HG02943 (cell line): ENCODE measurements at regions not wholly inside any gene's neighbourhood (a gene's known extent, or its start where the extent isn't known, plus 50 kb on each side); places are given as distances from the start of the nearest gene placed in this dataset.

ENCODE experiments used
- ATAC-seq: cut with Tn5 transposase; IDR thresholded peaks from one replicate; pipeline ENCODE4 v1.9.1; 2021; ENCODE audit warnings: mild to moderate bottlenecking, low read depth, moderate library complexity; ENCODE audit not compliant: unreplicated experiment

DNA sequence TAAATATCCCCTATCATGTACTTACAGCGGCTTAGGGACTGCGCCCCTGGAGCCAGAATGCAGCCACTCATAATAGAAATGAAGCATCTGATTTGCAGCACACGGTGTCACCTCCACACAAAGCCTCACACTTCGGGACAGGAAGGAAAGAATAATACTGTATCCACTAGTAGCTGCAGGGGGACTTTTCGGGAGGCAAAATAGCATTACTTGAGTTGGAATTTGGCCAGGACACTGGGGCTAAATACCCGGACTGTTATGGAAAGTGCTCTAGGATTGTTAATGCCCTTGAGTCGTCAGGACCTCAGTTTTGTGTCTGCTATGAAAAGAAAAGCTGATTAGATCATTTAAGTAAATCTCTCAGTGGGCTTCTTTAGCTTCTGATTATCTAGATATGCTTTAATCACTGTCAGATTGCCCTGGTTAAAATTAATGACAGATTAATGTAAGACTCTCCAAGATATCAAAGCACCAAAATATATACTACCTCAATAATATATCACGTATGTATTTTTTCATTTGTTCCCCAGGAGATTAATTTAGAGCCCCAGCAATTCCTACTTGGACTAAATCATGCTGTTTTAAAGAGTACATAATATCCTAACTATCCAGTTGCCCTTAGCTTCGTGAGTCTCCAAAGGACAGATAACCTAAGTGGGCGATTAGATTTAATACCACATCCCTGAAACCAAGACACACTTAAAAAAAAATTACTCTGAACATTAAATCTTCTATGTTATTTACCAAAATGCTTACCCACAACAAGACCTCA, 173.0 kb upstream of the NEBL start:
- ATAC-seq, result no peak

DNA sequence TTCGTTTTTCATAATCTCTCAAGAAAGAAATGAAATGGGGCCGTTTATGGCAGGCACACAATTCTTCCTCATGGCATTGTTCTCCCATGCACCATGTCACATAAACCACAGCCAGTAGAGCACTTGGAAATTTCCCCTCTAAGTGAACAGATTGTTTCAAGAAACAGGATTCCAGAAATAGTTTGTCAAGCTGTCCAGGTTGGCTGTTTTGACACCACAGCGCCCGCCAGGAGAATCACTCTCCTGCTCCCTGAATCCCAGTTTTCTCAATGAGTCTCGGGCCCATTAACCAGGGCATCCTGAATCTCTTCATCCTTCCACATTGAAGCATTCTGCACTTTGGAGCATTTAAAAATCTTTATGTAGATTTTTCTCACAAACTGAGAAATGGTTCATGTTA, 172.2 kb upstream of the NEBL start:
- ATAC-seq, result no peak

DNA sequence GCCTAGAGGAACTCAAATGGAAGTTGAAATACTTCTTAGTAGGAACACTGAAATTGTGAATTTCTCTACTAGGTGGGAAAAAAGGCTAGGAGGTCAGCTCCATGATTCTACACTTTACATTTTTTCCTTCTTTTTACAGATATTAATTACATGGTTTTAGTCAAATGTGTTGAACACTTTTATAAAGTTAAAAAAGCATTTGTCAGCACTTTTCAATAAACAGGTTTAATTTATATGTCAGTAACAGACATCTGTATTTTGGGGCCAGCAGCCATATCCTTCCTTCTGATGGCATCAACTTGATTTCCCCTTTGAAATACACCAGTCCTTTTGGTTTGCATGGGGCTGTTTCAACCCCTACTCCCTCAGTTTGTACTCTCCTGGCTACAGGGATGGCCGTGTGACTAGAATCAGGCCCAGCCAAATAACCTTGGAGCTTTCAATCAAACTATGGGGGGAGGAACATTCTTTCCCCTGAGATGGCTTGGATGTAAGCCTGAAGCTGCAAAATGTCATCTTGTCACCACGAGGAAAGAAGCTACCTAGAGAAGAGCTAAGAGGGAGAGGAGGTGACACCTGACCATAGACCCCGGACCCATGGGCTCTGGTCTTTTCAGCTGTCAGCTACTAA, 171.0 kb upstream of the NEBL start:
- ATAC-seq, result no peak

DNA sequence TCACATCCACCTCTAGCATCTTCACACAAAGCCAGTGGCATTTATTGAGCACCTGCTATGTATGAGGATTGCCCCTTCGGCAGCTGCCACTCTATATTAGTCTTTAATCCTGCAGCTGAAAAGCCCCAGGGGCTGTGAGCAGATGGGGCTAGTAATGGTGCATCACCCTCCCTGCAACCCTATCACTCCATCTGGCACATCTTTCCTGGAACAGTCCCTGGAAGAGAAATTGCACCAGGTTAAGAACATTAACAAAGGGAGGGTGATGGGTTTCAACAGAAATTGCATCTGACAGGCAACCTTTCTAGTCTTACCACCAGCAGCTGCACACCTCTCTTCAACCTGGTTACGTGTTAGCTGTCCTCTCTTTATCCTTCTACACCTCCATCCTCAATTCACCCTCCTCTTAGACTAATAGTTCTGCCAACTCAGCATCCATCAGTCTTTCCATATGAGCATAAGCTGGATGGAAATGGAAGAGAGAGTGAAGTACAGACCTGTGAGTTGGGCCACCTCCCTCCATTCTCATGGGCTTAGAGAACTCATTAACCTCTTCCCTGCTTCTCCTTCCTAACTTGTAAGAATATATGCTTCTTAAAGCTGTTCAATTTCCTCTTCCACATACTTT, 168.6 kb upstream of the NEBL start:
- no peak for ATAC-seq

DNA sequence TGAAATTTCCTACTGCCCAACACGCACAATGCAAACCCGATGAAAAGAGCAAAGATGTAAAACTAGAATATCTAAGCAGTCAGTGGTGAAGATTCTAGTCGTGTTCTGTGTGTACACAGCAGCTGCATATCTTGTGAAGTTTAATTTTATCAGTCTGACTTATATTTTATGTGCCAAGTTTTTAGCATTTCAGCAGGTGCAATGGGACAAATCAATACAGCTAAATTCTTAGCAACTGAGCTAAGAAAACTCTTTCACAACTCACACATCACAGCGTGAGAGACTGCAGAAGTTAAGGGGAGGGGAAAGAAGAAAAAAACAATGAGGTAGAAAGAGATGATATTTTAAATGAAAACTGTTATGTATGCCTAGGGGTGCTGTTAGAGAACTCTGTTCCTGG, 164.9 kb upstream of the NEBL start:
- ATAC-seq, result no peak

DNA sequence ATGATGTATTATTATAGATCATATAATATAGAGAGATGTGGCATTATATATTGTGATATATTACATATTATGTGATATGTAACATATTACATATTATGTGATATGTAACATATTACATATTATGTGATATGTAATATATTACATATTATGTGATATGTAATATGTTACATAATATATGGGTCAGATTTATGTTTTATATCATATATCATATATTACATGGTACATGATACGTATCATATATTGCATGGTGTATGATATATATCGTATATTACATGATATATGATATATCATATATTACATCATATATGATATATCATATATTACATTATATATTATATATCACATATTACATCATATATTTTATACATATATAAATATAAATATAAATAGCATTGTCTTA, 164.1 kb upstream of the NEBL start:
- ATAC-seq, result no peak

DNA sequence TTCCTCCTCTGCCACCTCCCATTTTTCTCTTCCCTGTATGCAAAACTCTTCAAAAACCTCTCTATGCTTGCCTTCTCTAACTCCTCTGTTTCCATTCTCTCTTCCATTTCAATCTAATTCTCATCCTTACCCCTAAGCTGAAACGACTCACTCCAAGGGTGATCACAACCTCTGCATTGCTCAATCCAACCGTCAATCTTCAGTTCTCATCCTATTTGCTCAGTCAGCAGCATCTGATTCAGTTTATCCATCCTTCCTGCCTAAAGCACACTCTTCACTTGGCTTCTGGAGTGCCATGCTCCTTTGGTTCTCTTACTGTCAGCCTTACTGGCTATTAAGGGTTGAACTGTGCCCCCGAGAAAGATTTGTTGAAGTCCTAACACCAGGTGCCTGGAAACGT, 163.5 kb upstream of the NEBL start:
- ATAC-seq, result no peak

DNA sequence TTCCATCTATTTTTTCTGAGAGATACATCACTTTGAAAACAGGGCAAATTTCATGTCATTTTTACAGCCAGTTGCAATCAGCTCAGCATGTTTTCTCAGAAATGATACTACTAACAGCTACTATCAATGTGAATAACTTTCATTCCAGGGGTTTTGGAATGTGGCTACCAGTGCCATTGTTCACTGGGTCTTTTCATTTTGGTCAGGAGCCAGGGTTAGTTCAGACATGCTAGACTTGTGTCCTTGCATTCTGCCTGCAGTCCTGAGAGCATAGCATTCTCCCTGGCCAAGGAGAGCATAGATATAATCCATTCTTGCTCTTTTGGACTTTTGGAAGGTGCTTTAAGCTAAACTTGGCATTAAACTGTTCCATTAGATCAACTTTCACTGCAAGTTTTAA, 160.9 kb upstream of the NEBL start:
- no peak for ATAC-seq

DNA sequence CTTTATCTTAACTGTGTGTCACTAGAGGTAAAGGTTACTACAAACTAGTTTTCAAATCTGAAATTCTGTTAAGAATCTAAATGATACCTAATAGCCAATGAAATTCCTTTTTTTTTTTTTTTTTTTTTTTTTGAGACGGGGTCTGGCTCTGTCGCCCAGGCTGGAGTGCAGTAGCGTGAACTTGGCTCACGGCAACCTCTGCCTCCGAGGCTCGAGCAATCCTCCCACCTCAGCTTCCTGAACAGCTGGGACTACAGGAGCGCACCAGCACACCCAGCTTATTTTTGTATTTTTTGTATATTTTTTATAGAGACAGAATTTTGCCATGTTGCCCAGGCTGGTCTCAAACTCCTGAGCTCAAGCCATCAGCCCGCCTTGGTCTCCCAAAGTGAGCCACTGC, 160.3 kb upstream of the NEBL start:
- ATAC-seq, result no peak

DNA sequence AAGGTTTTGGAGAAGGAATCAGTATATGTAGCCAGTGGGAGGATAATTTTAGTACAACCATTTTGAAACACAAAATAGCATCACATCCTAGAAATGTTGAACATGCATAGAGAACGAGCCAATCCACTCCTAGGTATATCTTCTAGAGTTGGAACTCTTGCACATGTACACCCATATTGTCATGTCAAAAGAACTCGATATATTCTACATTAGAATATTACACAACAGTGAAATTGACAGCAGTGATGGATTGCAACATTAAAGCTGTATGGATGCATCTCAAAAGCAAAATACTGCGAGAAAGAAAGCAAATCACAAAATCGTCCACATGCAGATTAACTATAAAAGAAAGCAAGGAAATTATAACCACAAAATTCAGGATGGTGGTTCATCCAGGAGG, 159.3 kb upstream of the NEBL start:
- no peak for ATAC-seq

DNA sequence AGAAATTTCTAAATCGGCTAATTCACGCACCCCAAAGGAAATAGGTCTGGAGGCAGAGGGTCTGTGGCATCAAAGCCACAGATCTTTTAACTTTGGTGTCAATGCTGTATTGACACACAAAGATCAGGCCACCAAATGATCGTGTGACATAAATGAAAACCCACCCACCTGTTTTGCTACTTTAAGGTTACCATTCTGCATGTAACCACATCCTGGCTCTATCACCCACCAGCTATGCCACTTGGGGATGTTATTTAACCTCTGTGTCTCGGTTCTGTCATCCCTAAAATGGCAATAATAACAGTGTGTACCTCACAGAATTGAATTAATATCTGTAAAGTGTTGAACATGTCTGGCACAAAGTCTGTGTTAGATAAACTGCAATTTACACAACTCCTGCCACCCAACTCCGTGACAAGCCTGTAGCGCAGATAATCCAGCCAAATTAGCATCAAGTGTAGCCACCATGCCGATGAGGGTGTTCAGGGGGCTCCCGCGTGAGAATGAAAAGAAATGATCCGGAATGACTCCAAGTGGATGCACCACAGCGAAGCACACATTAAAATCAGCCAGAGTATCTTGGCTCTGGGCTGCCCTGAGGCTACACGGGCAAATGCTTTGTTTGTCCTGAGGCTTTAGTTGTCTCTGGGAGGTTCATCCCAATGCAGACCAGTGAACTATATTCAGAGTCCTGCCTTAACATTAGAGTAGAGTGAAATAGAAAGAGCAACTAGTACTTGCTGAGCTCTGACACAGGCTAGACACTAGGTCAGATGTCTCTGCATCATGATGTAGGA, 158.4 kb upstream of the NEBL start:
- no peak for ATAC-seq

DNA sequence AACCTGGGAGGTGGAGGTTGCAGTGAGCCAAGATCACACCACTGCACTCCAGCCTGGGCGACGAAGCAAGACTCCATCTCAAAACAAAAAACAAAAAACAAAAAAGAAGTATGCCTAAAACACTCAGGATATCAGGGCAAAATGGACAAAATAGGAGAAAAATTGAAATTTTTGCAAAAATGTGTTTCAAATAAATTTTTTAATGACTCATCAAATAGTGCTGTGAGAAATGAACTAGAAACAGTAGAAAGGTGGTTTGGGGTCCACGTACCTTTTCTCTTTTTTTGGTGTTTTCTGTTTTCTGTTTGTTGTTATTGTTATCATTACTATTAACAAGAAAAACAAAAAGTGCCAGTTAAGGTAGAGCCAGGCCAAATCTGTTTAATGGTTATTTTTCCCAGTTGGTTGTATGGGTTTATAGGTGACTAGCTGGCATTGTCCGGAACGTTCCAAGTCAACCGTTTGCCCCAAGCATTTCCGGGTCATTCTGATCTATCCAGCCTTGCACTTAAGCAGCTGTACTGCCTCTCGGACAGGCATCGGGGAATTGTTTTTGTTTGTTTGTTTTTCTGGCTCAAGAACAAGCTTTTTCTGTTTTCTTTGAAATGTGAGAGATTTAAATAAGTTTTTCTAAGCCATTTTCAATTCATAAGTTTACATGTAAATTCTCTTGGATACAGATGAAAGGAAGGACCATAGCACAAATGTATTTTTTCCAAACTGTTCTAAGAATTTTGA, 157.0 kb upstream of the NEBL start:
- no peak for ATAC-seq

DNA sequence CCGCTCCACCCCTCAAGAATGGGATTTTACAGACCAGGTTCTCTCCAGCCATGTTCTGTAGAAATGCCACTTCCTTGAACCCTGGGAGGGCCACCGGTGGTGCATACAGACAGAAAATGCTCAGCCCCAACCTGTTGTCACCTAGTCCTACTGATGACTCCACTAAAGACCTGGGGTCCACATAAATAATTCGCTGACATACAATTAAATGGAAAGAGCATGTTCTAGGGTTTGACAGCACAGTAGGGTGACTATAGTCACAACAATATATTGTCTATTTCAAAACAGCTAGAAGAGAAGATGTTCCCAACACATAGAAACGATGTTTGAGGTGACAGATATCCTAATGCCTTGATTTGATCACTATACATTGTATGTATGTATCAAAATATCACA, 155.6 kb upstream of the NEBL start:
- no peak for ATAC-seq

DNA sequence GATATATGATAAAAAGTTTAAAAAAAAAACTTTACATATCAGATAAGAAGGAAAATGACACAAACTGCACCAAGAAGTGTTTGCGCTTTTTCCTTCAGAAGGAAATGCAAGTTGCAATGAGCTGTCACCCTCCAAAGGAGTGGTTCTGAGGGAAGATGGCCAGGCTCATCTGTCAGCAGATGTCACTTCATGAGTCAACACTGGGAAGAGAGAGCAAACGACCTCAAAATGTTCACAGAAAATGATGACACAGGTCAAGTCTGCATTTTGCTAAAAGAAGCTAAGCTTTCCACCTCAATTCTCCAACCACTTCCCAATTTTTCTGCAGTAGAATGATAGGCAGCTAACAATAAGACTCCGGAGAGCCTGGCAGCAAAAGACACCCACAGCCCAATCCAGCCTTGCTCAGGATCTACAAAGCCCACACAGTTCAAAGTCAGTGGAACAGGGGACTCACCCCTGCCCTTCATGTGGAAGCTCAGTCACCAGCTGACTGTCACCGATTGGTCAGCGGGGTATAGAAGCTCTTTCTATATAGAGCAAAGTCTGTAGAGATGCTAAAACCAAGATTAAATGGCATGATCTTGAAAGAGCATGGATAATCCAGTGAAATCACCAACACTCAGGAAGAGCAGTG, 155.1 kb upstream of the NEBL start:
- no peak for ATAC-seq

DNA sequence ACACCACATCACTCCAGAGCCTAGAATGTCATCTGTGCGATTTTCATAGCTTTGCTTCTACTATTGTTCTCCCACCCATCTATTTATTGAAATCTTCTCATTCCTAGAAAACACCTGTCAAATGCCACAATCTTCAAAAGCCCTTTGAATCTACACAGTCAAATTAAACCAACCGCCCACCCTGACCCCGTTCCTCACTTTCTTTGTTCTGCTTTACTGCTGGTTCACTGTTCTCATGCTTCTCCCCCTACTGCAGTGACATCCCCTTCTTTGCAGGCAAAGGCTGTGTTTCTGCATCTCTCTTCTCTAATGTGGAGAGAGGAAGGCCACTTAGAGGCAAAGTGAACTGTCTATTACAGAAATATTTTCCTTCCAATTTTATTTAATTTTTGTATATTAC, 152.4 kb upstream of the NEBL start:
- no peak for ATAC-seq

DNA sequence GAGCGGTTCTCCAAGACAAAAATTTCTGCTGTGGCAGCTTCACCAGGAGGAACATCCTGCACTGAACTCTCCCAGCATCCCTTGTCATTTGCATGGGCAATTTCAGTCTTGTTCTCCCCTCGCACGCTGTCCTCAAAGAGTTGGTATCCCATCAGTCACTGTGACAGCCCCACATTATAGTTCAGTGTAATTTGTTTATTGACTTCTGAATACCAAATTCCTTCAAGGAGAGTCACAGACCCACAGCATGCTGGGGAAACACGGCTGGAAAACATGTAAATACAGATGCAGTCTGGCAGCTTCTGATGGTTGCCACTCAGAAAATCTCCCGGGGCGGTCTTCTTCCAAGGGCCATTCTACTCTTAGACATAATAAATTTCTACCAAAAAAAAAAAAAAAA, 151.0 kb upstream of the NEBL start:
- no peak for ATAC-seq

DNA sequence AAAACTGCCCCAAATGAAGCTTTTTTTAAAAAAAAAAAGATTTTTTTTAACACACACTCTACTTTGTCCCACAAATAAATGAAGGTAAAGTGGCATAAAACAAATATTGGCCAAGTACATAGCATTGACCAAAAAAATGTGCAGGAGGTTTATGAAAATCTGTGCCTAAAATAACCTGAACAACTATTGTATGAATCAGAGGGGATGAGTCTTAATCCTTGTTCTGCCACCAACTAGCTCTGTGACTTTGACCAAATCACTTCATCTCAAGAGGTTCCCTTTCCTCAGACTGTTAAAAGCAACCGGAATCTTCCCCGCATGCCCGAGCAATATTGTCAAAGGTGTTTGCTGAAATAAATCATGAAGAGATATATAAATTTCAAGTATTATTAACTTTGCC, 150.4 kb upstream of the NEBL start:
- ATAC-seq, result no peak

DNA sequence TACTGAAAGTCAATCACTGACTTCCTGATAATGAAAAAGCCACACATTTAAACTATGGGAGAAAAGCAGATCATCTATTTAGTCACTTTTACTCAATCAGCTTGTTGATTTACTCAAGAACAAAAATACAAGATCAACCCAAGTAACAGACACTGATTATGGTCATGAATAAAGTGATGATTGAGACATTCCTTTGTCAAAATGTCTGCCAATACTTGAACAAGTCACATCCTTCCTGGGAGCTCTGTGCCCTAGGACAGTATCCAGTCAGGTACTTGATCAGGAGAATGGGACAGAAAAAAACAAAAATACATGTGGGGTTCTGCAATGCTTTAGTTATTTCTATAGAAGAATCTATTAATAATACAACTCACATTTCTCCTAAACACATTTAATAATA, 150.0 kb upstream of the NEBL start:
- no peak for ATAC-seq

DNA sequence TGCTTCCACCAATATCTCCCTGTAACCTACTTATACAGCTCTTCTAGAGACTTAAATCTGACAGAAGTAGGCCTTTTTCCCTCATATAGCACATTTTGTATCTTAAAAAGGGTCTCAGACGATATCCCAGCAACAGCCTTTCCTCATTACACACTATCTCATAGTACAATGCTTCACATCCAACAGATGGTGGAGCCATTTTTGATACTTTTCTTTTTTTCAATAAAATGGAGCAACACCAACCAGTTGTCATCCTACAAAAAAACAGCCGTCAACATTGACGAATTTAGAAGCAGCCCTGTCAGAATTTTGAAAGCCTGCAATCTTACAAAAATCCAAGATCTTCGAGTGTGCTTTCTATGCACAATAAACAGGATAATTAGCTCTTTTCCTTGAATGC, 145.9 kb upstream of the NEBL start:
- no peak for ATAC-seq

DNA sequence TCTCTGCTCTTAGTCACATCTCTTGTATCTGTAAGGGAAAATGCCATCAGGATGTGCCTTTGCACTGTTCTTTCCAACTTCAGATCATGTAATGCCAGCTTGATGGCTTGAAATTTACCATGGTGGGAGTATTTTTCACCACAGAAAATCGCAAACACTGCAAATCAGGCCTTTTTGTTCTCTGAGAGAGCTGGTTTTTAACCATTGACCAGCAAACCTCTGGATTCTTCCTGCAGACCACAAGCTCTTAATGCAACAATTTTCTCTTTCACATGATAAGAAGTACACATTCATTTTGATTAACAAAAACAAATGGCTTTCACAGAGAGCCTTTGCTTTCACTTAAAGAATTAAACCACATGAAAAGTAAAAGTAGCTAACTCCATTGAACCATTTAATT, 145.4 kb upstream of the NEBL start:
- ATAC-seq, result no peak
